ENCODE measurements at regions not wholly inside any gene's neighbourhood (a gene's known extent, or its start where the extent isn't known, plus 50 kb on each side); places are given as distances from the start of the nearest gene placed in this dataset.

- Histone ChIP-seq H3K27ac (ENCODE audit: low read length) (no peak overlapping the region), H4K20me1 (ENCODE audit: insufficient read depth, low read length) (no peaks in the 10 kb centered on the region), H2AFZ (ENCODE audit: low read length) (no peak overlapping the region), H3K4me2 (ENCODE audit: low read depth, low read length) (no peak overlapping the region), H3K79me2 (ENCODE audit: low read length) (no peaks in the 10 kb centered on the region), H3K9ac (ENCODE audit: low read length) (no peak overlapping the region), H3K36me3 (replicated peaks; ENCODE audit: insufficient read depth, low read length) (no peaks in the 10 kb centered on the region), H3K4me3 (ENCODE audit: low read length) (no peak overlapping the region), H3K9me3 (replicated peaks; ENCODE audit: insufficient read depth, low read length) (no peaks in the 10 kb centered on the region), H3K9me2 (replicated peaks; ENCODE audit: insufficient read depth, low read length) (no peaks in the 10 kb centered on the region), H3K27me3 (replicated peaks; ENCODE audit: insufficient read depth, low read length) (no peaks in the 10 kb centered on the region), H3K4me1 (ENCODE audit: low read length) (no peaks in the 10 kb centered on the region), H3F3A (ENCODE audit: insufficient read depth, low read length) (no peaks in the 10 kb centered on the region)
- no peak for DNase-seq
- no peak for TF ChIP-seq EZH2 (optimal IDR thresholded peaks at IDR 0.05; ENCODE audit: low read depth, low read length)
- no peak for TF ChIP-seq CTCF (IDR thresholded peaks at IDR 0.05; ENCODE audit: low read length)
- TF ChIP-seq EZH2phosphoT487 (IDR thresholded peaks at IDR 0.05; ENCODE audit: low read length): no peak
Measured at GRCh38 chr12:13463189-13463588, 266.7 kb downstream of the EMP1 start.

- H2AFZ ChIP-seq (ENCODE audit: low read length): no peak overlapping the region
- no peaks in the 10 kb centered on the region for H3K4me1 ChIP-seq (ENCODE audit: low read length)
- no peak for TF ChIP-seq EZH2 (optimal IDR thresholded peaks at IDR 0.05; ENCODE audit: low read depth, low read length)
- H3K27me3 ChIP-seq (replicated peaks; ENCODE audit: insufficient read depth, low read length): no peaks in the 10 kb centered on the region
- H3F3A ChIP-seq (ENCODE audit: insufficient read depth, low read length): no peaks in the 10 kb centered on the region
- no peaks in the 10 kb centered on the region for H3K79me2 ChIP-seq (ENCODE audit: low read length)
- no peaks in the 10 kb centered on the region for H3K9me2 ChIP-seq (replicated peaks; ENCODE audit: insufficient read depth, low read length)
- no peaks in the 10 kb centered on the region for H3K9me3 ChIP-seq (replicated peaks; ENCODE audit: insufficient read depth, low read length)
- H3K4me2 ChIP-seq (ENCODE audit: low read depth, low read length): no peak overlapping the region
- H4K20me1 ChIP-seq (ENCODE audit: insufficient read depth, low read length): no peaks in the 10 kb centered on the region
- H3K9ac ChIP-seq (ENCODE audit: low read length): no peak overlapping the region
- H3K27ac ChIP-seq (ENCODE audit: low read length): no peak overlapping the region
- H3K4me3 ChIP-seq (ENCODE audit: low read length): no peak overlapping the region
- no peak for DNase-seq
- no peaks in the 10 kb centered on the region for H3K36me3 ChIP-seq (replicated peaks; ENCODE audit: insufficient read depth, low read length)
Measured at GRCh38 chr12:13462450-13462849, 265.9 kb downstream of the EMP1 start.

- no peaks in the 10 kb centered on the region for H3K79me2 ChIP-seq (ENCODE audit: low read length)
- H3K4me3 ChIP-seq (ENCODE audit: low read length): no peak overlapping the region
- no peak overlapping the region; the same call in 1 of the 2 replicates for H3K27ac ChIP-seq (ENCODE audit: low read length)
- DNase-seq: no peak
- TF ChIP-seq EZH2phosphoT487 (IDR thresholded peaks at IDR 0.05; ENCODE audit: low read length) (no peak), EZH2 (optimal IDR thresholded peaks at IDR 0.05; ENCODE audit: low read depth, low read length) (no peak), CTCF (IDR thresholded peaks at IDR 0.05; ENCODE audit: low read length) (no peak)
- no peak overlapping the region for H2AFZ ChIP-seq (ENCODE audit: low read length)
- H3K36me3 ChIP-seq (replicated peaks; ENCODE audit: insufficient read depth, low read length): no peaks in the 10 kb centered on the region
- no peaks in the 10 kb centered on the region for H4K20me1 ChIP-seq (ENCODE audit: insufficient read depth, low read length)
- H3K27me3 ChIP-seq (replicated peaks; ENCODE audit: insufficient read depth, low read length): no peaks in the 10 kb centered on the region
- no peaks in the 10 kb centered on the region; the same call in 1 of the 2 replicates for H3K4me1 ChIP-seq (ENCODE audit: low read length)
- H3K9ac ChIP-seq (ENCODE audit: low read length): no peak overlapping the region
- H3F3A ChIP-seq (ENCODE audit: insufficient read depth, low read length): no peaks in the 10 kb centered on the region
- no peak overlapping the region for H3K4me2 ChIP-seq (ENCODE audit: low read depth, low read length)
- H3K9me2 ChIP-seq (replicated peaks; ENCODE audit: insufficient read depth, low read length): no peaks in the 10 kb centered on the region
- no peaks in the 10 kb centered on the region for H3K9me3 ChIP-seq (replicated peaks; ENCODE audit: insufficient read depth, low read length)
Measured at GRCh38 chr12:13455778-13456144, 259.2 kb downstream of the EMP1 start.

- H3K4me3 ChIP-seq (ENCODE audit: low read length): no peak overlapping the region
- H3K27me3 ChIP-seq (replicated peaks; ENCODE audit: insufficient read depth, low read length): no peaks in the 10 kb centered on the region
- no peaks in the 10 kb centered on the region for H4K20me1 ChIP-seq (ENCODE audit: insufficient read depth, low read length)
- H3K9me3 ChIP-seq (replicated peaks; ENCODE audit: insufficient read depth, low read length): no peaks in the 10 kb centered on the region
- TF ChIP-seq EZH2 (optimal IDR thresholded peaks at IDR 0.05; ENCODE audit: low read depth, low read length) (no peak), EZH2phosphoT487 (IDR thresholded peaks at IDR 0.05; ENCODE audit: low read length) (no peak), CTCF (IDR thresholded peaks at IDR 0.05; ENCODE audit: low read length) (no peak)
- H3K27ac ChIP-seq (ENCODE audit: low read length): no peak overlapping the region; the same call in 1 of the 2 replicates
- H3K4me2 ChIP-seq (ENCODE audit: low read depth, low read length): no peak overlapping the region
- H3K79me2 ChIP-seq (ENCODE audit: low read length): no peaks in the 10 kb centered on the region
- no peaks in the 10 kb centered on the region for H3F3A ChIP-seq (ENCODE audit: insufficient read depth, low read length)
- DNase-seq: no peak
- no peaks in the 10 kb centered on the region for H3K9me2 ChIP-seq (replicated peaks; ENCODE audit: insufficient read depth, low read length)
- H2AFZ ChIP-seq (ENCODE audit: low read length): no peak overlapping the region
- H3K4me1 ChIP-seq (ENCODE audit: low read length): no peaks in the 10 kb centered on the region; the same call in 1 of the 2 replicates
- H3K9ac ChIP-seq (ENCODE audit: low read length): no peak overlapping the region
- no peaks in the 10 kb centered on the region for H3K36me3 ChIP-seq (replicated peaks; ENCODE audit: insufficient read depth, low read length)
Measured at GRCh38 chr12:13454991-13455777, 258.7 kb downstream of the EMP1 start.

Measured in MM.1S (cell line).